ENCODE measurements at regions not wholly inside any gene's neighbourhood (a gene's known extent, or its start where the extent isn't known, plus 50 kb on each side); places are given as distances from the start of the nearest gene placed in this dataset.

DNA sequence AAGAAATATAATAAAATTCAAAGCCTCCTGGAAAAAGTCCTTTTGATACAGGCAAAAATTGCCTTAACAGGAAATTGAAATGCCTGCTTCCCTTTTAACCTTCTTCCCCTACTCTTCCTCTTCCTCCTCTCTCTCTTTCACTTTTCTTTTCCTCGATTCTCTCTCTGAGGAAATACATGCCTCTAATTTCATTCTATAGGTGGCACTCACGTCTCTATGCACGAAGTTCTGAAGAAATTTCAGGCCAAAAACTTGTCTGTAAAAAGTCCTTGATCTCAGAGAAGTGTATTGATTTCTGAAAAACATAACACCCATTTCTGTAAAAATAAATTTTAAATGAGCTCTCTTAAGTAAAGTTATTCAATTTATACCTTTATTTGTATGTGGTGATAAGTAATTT, 371.7 kb upstream of the IRX4 start:
- intact Hi-C loops (cut with DNase I; ENCODE audit: low total_unique reads): no loop called here
- no peak for TF ChIP-seq CTCF (IDR thresholded peaks at IDR 0.05)
- TF ChIP-seq POLR2A (IDR thresholded peaks at IDR 0.05): no peak
- H3K4me3 ChIP-seq (ENCODE audit: low read depth, poor library complexity, severe bottlenecking): no peak overlapping the region
- WGBS, 2 donors: 33 to 37% methylated on average over 3 of the region's 3 CpGs
- DNase-seq (ENCODE audit: low spot score in 2 of 2): no peak

DNA sequence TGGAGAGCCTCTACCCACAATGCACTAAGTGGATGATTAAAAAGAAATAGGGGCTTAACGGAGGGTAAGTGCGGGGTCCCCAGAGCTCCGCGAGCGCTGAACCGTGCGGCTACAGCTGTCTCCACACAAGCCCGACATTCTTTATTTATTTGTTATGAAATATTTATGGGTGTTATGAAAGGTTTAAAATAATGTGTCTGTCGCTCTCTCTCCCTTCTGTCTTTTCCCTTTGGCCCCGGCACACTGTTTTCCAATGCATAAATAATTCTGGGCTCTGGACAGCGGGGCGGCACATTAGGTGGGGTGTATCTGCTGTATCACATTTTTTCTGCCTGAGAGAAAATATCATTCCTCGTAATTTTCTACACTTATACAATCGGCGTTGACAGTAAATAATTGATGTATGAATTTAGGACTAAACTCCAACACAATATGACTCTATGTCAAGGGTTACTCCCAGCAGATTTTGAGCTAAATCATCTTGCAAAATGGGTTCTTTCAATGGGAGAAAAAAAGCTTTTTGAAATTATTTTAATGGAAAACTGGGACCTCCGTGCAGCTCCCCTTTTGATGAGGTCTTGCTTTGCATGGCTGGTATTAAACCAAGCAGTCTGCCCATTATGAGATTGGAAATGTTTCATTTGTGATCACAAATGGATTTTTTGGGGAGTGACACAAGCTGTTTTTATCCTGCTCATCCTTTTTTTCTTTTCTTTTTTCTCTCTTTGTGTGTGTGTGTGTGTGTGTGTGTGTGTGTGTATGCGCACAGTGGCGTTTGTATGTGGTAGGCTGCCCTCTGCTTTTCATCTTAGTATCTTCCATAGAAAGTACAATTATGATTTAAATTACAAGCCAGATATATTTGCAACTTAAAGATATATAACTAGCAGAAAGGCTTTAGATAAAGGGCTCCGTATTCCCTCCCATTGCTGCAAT, 370.6 kb upstream of the IRX4 start:
- 85 to 88% methylated on average over 19 of the region's 19 CpGs for WGBS, 2 donors
- intact Hi-C loops (cut with DNase I; ENCODE audit: low total_unique reads): no loop called here
- DNase-seq (ENCODE audit: low spot score in 2 of 2): no peak
- TF ChIP-seq POLR2A (IDR thresholded peaks at IDR 0.05) (no peak), CTCF (IDR thresholded peaks at IDR 0.05) (no peak)
- no peak overlapping the region for H3K4me3 ChIP-seq (ENCODE audit: low read depth, poor library complexity, severe bottlenecking)

GRCh38 chr5:2251751-2252150, 369.0 kb upstream of the IRX4 start:
- WGBS, 2 donors: 87 to 93% methylated on average over 6 to 10 of the region's 10 CpGs
- DNase-seq (ENCODE audit: low spot score in 2 of 2): no peak
- H3K4me3 ChIP-seq (ENCODE audit: low read depth, poor library complexity, severe bottlenecking): no peak overlapping the region
- TF ChIP-seq POLR2A (IDR thresholded peaks at IDR 0.05) (no peak), CTCF (IDR thresholded peaks at IDR 0.05) (no peak)
- intact Hi-C loops (cut with DNase I; ENCODE audit: low total_unique reads): no loop called here

- WGBS, 2 donors: 74 to 87% methylated on average over 6 to 7 of the region's 7 CpGs
- no peak for TF ChIP-seq CTCF (IDR thresholded peaks at IDR 0.05)
- TF ChIP-seq POLR2A (IDR thresholded peaks at IDR 0.05): no peak
- intact Hi-C loops (cut with DNase I; ENCODE audit: low total_unique reads): no loop called here
- H3K4me3 ChIP-seq (ENCODE audit: low read depth, poor library complexity, severe bottlenecking): no peak overlapping the region
- no peak for DNase-seq (ENCODE audit: low spot score in 2 of 2)
Measured at GRCh38 chr5:2251298-2251697, 368.6 kb upstream of the IRX4 start.

DNA sequence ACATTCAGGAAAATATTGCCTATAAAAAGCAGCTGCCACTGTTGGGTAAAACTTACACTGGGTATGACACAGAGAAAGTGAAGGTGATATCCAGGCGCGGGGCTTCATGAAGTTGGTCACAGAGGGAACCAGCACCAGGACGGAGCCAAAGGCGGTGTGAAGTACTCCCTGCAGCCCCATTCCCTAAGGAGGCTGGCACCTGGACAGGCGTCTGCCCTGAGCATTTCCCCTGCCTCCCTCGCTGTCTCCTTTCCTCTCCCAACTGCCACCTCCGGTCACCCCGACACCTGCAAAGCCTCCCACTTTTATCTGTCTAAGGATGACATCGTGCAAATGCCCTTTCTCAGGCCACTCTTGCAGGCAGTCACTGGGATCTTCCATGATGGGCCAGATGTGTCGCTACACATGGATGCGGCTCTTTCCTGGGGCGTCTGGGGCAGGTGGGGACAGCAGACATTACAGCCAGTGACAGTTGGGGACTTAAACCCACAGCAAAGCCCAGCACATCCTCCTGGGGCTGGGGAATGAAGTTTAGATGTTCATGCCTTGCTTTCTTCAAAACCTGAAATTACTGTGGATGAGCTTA, 367.7 kb upstream of the IRX4 start:
- TF ChIP-seq POLR2A (IDR thresholded peaks at IDR 0.05): no peak
- DNase-seq (ENCODE audit: low spot score in 2 of 2): no peak
- intact Hi-C loops (cut with DNase I; ENCODE audit: low total_unique reads): no loop called here
- WGBS, 2 donors: 92 to 94% methylated on average over 12 of the region's 12 CpGs
- no peak overlapping the region for H3K4me3 ChIP-seq (ENCODE audit: low read depth, poor library complexity, severe bottlenecking)

- DNase-seq (ENCODE audit: low spot score in 2 of 2): no peak
- H3K4me3 ChIP-seq (ENCODE audit: low read depth, poor library complexity, severe bottlenecking): no peak overlapping the region
- TF ChIP-seq CTCF (IDR thresholded peaks at IDR 0.05): no peak
- no peak for TF ChIP-seq POLR2A (IDR thresholded peaks at IDR 0.05)
- 78 to 81% methylated on average over 9 to 10 of the region's 10 CpGs for WGBS, 2 donors
- intact Hi-C loops (cut with DNase I; ENCODE audit: low total_unique reads): no loop called here
Measured at GRCh38 chr5:2249442-2249841, 366.7 kb upstream of the IRX4 start.

Measured in lower leg skin (tissue), 4 donors.